ENCODE measurements at regions not wholly inside any gene's neighbourhood (a gene's known extent, or its start where the extent isn't known, plus 50 kb on each side); places are given as distances from the start of the nearest gene placed in this dataset.
"Not testable (repeated sequence)": the region's sequence is repeated elsewhere in the genome, so short reads cannot be mapped to it uniquely, and the experiment has no call there.

GRCh38 chr12:70008944-70009343 lies 183.9 kb downstream of the MYRFL start:
- intact Hi-C loops (cut with DNase I): no loop called here
- ATAC-seq: no peak
- DNase-seq (ENCODE audit: missing footprints): no peak

- no peak for DNase-seq (ENCODE audit: missing footprints)
- intact Hi-C loops (cut with DNase I): no loop called here
- no peak for ATAC-seq
Measured at GRCh38 chr12:70011353-70011752, 186.3 kb downstream of the MYRFL start.

GRCh38 chr12:70013016-70013415 lies 188.0 kb downstream of the MYRFL start:
- DNase-seq (ENCODE audit: missing footprints); ATAC-seq; intact Hi-C loops (cut with DNase I): not testable (repeated sequence)

GRCh38 chr12:70028515-70028914 lies 203.5 kb downstream of the MYRFL start:
- DNase-seq (ENCODE audit: missing footprints) (no peak), ATAC-seq (no peak)
- intact Hi-C loops (cut with DNase I): no loop called here

- intact Hi-C loops (cut with DNase I): no loop called here
- no peak for ATAC-seq
- no peak for DNase-seq (ENCODE audit: missing footprints)
Measured at GRCh38 chr12:70028918-70029317, 203.9 kb downstream of the MYRFL start.

- ATAC-seq (no peak), DNase-seq (ENCODE audit: missing footprints) (no peak)
- intact Hi-C loops (cut with DNase I): no loop called here
Measured at GRCh38 chr12:70031046-70031445, 206.0 kb downstream of the MYRFL start.

GRCh38 chr12:70032076-70032475 lies 207.0 kb downstream of the MYRFL start:
- peak; percentile 89 for ATAC-seq
- DNase-seq (ENCODE audit: missing footprints): no peak
- intact Hi-C loops (cut with DNase I): no loop called here

GRCh38 chr12:70033310-70033709 lies 208.3 kb downstream of the MYRFL start:
- ATAC-seq (no peak), DNase-seq (ENCODE audit: missing footprints) (no peak)
- intact Hi-C loops (cut with DNase I): no loop called here

- intact Hi-C loops (cut with DNase I): no loop called here
Measured at GRCh38 chr12:70040141-70040540, 203.1 kb upstream of the CNOT2 start.

GRCh38 chr12:70042675-70043074 lies 200.6 kb upstream of the CNOT2 start:
- intact Hi-C loops (cut with DNase I): no loop called here
- DNase-seq (ENCODE audit: missing footprints): no peak
- ATAC-seq: no peak

More at GRCh38 chr12:70040141-70040540, 203.1 kb upstream of the CNOT2 start:
- DNase-seq (ENCODE audit: missing footprints): no peak
- peak; percentile 80 for ATAC-seq

GRCh38 chr12:70043490-70044138 lies 199.6 kb upstream of the CNOT2 start:
- ATAC-seq: peak; percentile 36
- DNase-seq (ENCODE audit: missing footprints): no peak
- intact Hi-C loops (cut with DNase I): no loop called here

GRCh38 chr12:70044167-70044566 lies 199.1 kb upstream of the CNOT2 start:
- intact Hi-C loops (cut with DNase I): no loop called here
- ATAC-seq (no peak), DNase-seq (ENCODE audit: missing footprints) (no peak)

- intact Hi-C loops (cut with DNase I): no loop called here
- ATAC-seq (peak; percentile 47), DNase-seq (ENCODE audit: missing footprints) (no peak)
Measured at GRCh38 chr12:70045036-70045435, 198.2 kb upstream of the CNOT2 start.

GRCh38 chr12:70045514-70045913 lies 197.7 kb upstream of the CNOT2 start:
- DNase-seq (ENCODE audit: missing footprints): no peak
- ATAC-seq: no peak
- intact Hi-C loops (cut with DNase I): no loop called here

GRCh38 chr12:70048521-70049250 lies 194.5 kb upstream of the CNOT2 start:
- ATAC-seq: no peak
- DNase-seq (ENCODE audit: missing footprints): no peak
- intact Hi-C loops (cut with DNase I): no loop called here

- no peak for DNase-seq (ENCODE audit: missing footprints)
- intact Hi-C loops (cut with DNase I): no loop called here
- ATAC-seq: no peak
Measured at GRCh38 chr12:70049596-70050360, 193.5 kb upstream of the CNOT2 start.

GRCh38 chr12:70052476-70052875 lies 190.8 kb upstream of the CNOT2 start:
- intact Hi-C loops (cut with DNase I): no loop called here
- DNase-seq (ENCODE audit: missing footprints) (no peak), ATAC-seq (peak; percentile 27)

- ATAC-seq: peak; percentile 91
- DNase-seq (ENCODE audit: missing footprints): no peak
- intact Hi-C loops (cut with DNase I): no loop called here
Measured at GRCh38 chr12:70052931-70053497, 190.2 kb upstream of the CNOT2 start.

- ATAC-seq: no peak
- intact Hi-C loops (cut with DNase I): no loop called here
- no peak for DNase-seq (ENCODE audit: missing footprints)
Measured at GRCh38 chr12:70059373-70059772, 183.9 kb upstream of the CNOT2 start.

GRCh38 chr12:70060634-70061033 lies 182.6 kb upstream of the CNOT2 start:
- ATAC-seq (no peak), DNase-seq (ENCODE audit: missing footprints) (no peak)
- intact Hi-C loops (cut with DNase I): no loop called here
